ENCODE measurements at regions not wholly inside any gene's neighbourhood (a gene's known extent, or its start where the extent isn't known, plus 50 kb on each side); places are given as distances from the start of the nearest gene placed in this dataset.

DNA sequence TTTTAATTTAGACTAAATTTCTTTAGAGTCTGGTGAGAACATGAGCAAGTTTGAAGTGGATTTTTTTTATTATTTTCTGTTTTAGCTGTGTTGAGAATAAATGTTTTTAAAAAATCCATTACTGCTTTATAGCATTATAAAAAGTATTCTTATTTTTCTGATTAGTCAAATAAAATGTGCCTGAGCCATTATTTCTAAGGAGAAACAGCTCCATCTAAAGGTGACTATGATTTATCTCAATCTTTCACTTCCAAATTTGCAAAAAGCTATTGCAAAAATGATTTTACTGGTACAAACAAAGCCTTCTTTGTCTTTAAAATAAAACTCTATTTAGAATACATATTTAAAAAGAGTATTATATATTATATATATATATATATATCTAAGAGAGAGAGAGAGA is 959.2 kb downstream of the FAM133A start:
- ATAC-seq = no peak
- Mint-ChIP-seq H3K9me3 (peaks cover 47% of the 10 kb centered on the region), H3K4me3 (no peak overlapping the region), H3K27ac (no peak overlapping the region), H3K4me1 (peaks cover 2% of the 10 kb centered on the region; the same call in 2 of the 3 replicates), H3K36me3 (ENCODE audit: low read depth) (peaks cover 60% of the 10 kb centered on the region), H3K27me3 (ENCODE audit: insufficient read depth, low read depth, poor library complexity) (peaks cover 3% of the 10 kb centered on the region)
- no peak overlapping the region for H2AFZ ChIP-seq
- TF ChIP-seq POLR2AphosphoS5 (IDR thresholded peaks at IDR 0.05; ENCODE audit: low read depth) (no peak), CTCF (conservative IDR thresholded peaks at IDR 0.05; ENCODE audit: low read depth in 2 of 2) (peak in 1 of 2 experiments; percentile 40; a peak in 3 of 4 replicates), ZNF331 (CRISPR knock-in tag; IDR thresholded peaks at IDR 0.05; ENCODE audit: low read depth) (no peak)
- peak; percentile 14 for DNase-seq (ENCODE audit: low spot score)
- no peak overlapping the region for H3K4me2 ChIP-seq
- H3K4me3 ChIP-seq = no peak overlapping the region
- H3K36me3 ChIP-seq (ENCODE audit: insufficient read depth) = peaks cover 16% of the 10 kb centered on the region
- H3K27me3 ChIP-seq (ENCODE audit: insufficient read depth) = no peaks in the 10 kb centered on the region
- H4K20me1 ChIP-seq (replicated peaks; ENCODE audit: insufficient read depth) = no peaks in the 10 kb centered on the region
- H3K4me1 ChIP-seq (ENCODE audit: insufficient read depth) = peaks cover 10% of the 10 kb centered on the region
- H3K27ac ChIP-seq (ENCODE audit: low read depth) = no peak overlapping the region
- no peaks in the 10 kb centered on the region for H3F3A ChIP-seq (replicated peaks; ENCODE audit: low read depth)
- peaks cover 6% of the 10 kb centered on the region; the same call in 1 of the 2 replicates for H3K79me2 ChIP-seq (replicated peaks; ENCODE audit: insufficient read depth)
- H3K9me2 ChIP-seq (ENCODE audit: insufficient read depth) = no peaks in the 10 kb centered on the region

- Histone ChIP-seq H3K9me2 (ENCODE audit: insufficient read depth) (no peaks in the 10 kb centered on the region), H3K36me3 (ENCODE audit: insufficient read depth) (peaks cover 16% of the 10 kb centered on the region), H3K27me3 (ENCODE audit: insufficient read depth) (no peaks in the 10 kb centered on the region), H3K79me2 (replicated peaks; ENCODE audit: insufficient read depth) (peaks cover 10% of the 10 kb centered on the region; the same call in 1 of the 2 replicates), H3K27ac (ENCODE audit: low read depth) (no peak overlapping the region), H3K4me2 (no peak overlapping the region), H2AFZ (no peak overlapping the region), H3F3A (replicated peaks; ENCODE audit: low read depth) (no peaks in the 10 kb centered on the region), H4K20me1 (replicated peaks; ENCODE audit: insufficient read depth) (no peaks in the 10 kb centered on the region), H3K4me3 (no peak overlapping the region), H3K4me1 (ENCODE audit: insufficient read depth) (peaks cover 6% of the 10 kb centered on the region)
- Mint-ChIP-seq H3K9me3 (peaks cover 57% of the 10 kb centered on the region), H3K36me3 (ENCODE audit: low read depth) (peaks cover 70% of the 10 kb centered on the region), H3K4me1 (peaks cover 2% of the 10 kb centered on the region; the same call in 2 of the 3 replicates), H3K27me3 (ENCODE audit: insufficient read depth, low read depth, poor library complexity) (peaks cover 3% of the 10 kb centered on the region), H3K27ac (no peak overlapping the region), H3K4me3 (no peak overlapping the region)
- TF ChIP-seq NANOG (IDR thresholded peaks at IDR 0.05; ENCODE audit: borderline replicate concordance) (no peak), CTCF (conservative IDR thresholded peaks at IDR 0.05; ENCODE audit: low read depth in 2 of 2) (no peak), JUNB (IDR thresholded peaks at IDR 0.05; ENCODE audit: unreplicated experiment) (no peak), EZH2 (IDR thresholded peaks at IDR 0.05; ENCODE audit: low read depth, unreplicated experiment) (no peak), ZNF331 (CRISPR knock-in tag; IDR thresholded peaks at IDR 0.05; ENCODE audit: low read depth) (no peak), POLR2AphosphoS5 (IDR thresholded peaks at IDR 0.05; ENCODE audit: low read depth) (no peak), CREB1 (CRISPR knock-in tag; IDR thresholded peaks at IDR 0.05; ENCODE audit: low read depth) (no peak), EZH2phosphoT487 (IDR thresholded peaks at IDR 0.05; ENCODE audit: unreplicated experiment) (no peak), STAT1 (IDR thresholded peaks at IDR 0.05; ENCODE audit: unreplicated experiment) (no peak), REST (IDR thresholded peaks at IDR 0.05; ENCODE audit: unreplicated experiment) (no peak)
- TF ChIP-seq, protein P1, sequence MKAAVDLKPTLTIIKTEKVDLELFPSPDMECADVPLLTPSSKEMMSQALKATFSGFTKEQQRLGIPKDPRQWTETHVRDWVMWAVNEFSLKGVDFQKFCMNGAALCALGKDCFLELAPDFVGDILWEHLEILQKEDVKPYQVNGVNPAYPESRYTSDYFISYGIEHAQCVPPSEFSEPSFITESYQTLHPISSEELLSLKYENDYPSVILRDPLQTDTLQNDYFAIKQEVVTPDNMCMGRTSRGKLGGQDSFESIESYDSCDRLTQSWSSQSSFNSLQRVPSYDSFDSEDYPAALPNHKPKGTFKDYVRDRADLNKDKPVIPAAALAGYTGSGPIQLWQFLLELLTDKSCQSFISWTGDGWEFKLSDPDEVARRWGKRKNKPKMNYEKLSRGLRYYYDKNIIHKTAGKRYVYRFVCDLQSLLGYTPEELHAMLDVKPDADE (IDR thresholded peaks at IDR 0.05) = no peak
- DNase-seq (ENCODE audit: low spot score) = no peak
- no peak for ATAC-seq
These were observed 961.0 kb downstream of the FAM133A start for GRCh38 chrX:94635003-94635402.

Measured in GM23338 (cell line).